ENCODE measurements at regions not wholly inside any gene's neighbourhood (a gene's known extent, or its start where the extent isn't known, plus 50 kb on each side); places are given as distances from the start of the nearest gene placed in this dataset.
"Not testable (repeated sequence)": the region's sequence is repeated elsewhere in the genome, so short reads cannot be mapped to it uniquely, and the experiment has no call there.

DNA sequence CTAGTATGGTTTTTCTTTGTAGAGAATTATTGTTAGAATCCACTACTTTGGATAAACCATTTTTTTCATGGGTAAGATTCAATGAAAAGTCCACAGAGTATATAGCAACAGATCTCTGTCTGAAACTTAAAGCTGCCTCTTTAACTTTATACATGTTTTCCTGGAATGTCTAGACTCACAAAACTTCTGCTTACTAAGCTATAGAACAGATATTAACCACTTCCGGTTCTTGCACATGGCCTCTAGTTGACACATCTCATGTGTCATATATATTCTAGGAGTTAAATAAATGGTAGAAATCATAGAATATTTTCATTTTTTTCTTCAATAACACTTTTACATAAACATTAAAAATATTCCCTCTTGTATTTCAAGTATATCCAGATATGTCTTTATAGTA lies 1693.9 kb downstream of the SI start:
- ATAC-seq (ENCODE audit: poor library complexity): no peak
- intact Hi-C loops (cut with DNase I): no loop called here

DNA sequence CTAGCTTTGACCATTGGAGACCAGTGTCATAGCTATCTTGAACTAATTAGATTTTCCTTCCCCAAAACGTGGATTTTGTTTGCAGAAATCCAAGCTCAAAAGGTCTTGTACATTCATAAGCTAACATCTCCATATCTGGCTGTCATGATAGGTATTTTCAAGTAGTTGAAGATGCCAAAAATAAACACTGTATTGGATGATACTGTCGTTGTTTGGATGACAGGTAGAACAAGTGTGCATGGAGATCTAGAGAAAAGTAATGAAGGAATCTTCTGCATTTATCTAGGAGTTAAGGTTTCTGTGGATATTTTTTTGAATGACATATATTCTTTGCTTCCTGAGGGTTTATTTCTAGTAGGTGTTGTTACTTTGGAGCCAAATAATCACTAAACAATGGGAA lies 1696.1 kb downstream of the SI start:
- DNase-seq: no peak
- intact Hi-C loops (cut with DNase I): no loop called here
- no peak for ATAC-seq (ENCODE audit: poor library complexity)

More for the DNA sequence above, 1693.9 kb downstream of the SI start:
- no peak for DNase-seq

DNA sequence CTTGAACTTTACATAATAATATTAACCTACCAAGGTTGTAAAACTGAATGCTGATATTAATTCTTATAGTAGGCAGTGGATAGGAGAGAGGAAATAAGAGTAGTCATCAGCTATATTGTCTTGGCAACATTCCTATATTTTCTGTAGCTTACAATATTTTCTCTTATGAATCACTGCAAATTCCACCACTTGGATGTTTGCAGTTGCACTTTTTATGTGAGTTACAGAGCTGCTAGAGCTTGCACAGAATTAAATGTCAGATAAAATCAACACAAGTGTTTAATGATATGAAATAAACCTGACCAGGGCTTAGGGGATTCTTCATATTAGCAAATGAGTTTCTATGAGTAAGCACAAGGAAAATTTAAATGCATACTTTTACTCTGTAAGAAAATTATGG lies 1710.1 kb downstream of the SI start:
- intact Hi-C loops (cut with DNase I): no loop called here
- no peak for ATAC-seq (ENCODE audit: poor library complexity)
- no peak for DNase-seq

DNA sequence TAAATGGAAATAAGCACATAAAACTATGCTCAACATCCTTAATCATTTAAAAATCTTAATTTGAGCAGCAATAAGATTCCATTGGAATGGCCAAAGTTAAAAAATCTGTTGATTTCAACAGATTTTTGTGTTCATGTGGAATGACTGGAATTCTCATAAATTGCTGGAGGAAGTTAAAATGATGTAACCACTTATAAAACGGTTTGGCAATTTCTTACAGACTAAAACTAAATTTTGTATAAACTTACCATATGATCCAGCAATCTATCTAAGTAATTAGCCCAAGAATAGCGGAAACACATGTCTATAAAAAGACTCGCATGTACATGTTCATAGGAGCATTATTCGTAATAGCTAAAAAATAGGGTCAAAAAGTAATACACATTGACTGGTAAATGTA lies 1713.6 kb downstream of the SI start:
- no peak for ATAC-seq (ENCODE audit: poor library complexity)
- no peak for DNase-seq

DNA sequence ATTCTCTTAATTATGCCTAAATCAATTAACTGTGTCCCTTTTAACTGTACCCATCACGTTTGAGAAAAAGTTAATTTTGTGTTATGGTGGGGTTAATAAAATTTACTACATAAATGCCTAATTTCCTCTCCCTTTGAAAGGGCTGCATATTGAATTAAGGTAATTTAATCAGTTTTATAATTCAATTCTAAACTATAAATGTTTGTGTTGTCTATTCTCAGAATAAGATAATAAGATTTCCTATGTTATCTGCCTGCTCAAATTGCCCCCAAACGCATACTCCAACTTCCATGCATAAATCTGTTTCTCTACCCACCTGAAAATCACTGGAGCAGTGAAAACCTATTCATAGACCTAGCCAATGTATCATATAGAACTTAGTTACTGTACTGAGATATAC lies 1716.1 kb downstream of the SI start:
- no peak for DNase-seq
- ATAC-seq (ENCODE audit: poor library complexity): no peak
- intact Hi-C loops (cut with DNase I): no loop called here

More for the DNA sequence above, 1713.6 kb downstream of the SI start:
- intact Hi-C loops (cut with DNase I): no loop called here

DNA sequence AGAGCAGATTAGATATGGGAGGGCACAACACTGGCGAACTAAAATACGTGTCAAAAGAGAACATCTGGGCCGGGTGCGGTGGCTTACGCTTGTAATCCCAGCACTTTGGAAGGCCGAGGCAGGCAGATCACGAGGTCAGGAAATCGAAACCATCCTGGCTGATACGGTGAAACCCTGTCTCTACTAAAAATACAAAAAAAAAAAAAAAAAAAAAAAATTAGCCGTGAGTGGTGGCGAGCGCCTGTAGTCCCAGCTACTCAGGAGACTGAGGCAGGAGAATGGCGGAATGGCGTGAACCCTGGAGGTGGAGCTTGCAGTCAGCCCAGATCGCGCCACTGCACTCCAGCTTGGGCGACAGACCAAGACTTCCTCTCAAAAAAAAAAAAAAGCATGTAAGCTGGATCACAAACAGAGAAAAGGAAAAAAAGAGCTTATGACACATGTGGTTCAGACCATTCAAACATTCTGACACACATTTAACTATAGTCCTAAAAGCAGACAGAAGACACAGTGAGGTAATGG lies 1716.9 kb downstream of the SI start:
- intact Hi-C loops (cut with DNase I); DNase-seq; ATAC-seq (ENCODE audit: poor library complexity): not testable (repeated sequence)

DNA sequence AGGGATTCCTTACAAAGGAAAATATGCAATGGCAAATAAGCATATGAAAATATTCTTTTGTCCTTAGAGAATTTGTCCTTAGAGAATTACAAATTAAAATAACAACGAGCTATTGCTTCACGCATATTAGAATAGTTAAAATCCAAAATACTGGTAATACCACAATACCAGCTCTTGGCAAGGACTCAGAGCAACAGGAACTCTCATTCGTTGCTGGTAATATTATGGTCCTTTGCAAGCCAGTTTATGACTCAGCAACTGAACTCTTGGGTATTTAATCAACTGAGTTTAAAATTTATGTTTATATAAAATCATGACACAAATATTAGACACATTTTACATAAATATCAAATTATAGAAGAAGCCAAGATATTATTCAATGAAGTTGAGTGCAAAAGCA lies 1730.4 kb downstream of the SI start:
- DNase-seq (no peak), ATAC-seq (ENCODE audit: poor library complexity) (no peak)
- intact Hi-C loops (cut with DNase I): no loop called here

DNA sequence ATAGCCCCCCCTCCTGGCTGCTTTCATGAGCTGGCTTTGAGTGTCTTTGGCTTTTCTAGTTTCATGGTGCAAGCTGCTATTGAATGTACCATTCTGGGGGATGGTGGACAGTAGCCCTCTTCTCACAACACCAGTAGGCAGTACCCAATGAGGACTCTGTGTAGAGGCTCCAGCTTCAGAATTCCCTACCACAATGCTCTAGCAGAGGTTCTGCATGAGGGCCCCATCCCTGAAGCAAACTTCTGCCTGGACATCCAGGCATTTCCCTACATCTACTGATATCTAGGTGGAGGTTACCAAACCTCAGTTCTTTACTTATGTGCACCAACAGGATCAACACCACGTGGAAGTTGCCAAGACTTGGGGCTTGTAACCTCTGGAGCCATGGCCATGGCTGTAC lies 1742.9 kb downstream of the SI start:
- intact Hi-C loops (cut with DNase I): no loop called here
- ATAC-seq (ENCODE audit: poor library complexity) (no peak), DNase-seq (no peak)

DNA sequence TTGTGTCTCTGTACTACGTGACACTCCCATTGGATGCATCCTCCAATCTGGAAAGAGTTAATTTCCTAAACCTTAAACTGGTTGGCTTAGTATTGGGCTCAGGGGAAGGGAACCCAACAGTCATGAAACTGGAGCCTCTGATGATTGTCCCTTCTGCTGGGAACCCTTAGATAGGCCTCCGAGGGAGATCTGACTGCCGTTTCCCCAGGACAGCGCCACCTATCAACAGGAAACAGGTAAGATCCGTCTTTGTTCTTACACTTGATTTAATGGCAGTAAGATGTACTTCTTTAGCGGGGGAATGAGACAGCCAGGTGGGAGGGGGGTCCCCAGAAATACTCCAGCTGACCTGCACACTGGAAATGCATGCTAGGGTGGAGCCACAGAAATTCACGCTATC lies 1749.6 kb downstream of the SI start:
- intact Hi-C loops (cut with DNase I): no loop called here
- ATAC-seq (ENCODE audit: poor library complexity): no peak
- DNase-seq: no peak

DNA sequence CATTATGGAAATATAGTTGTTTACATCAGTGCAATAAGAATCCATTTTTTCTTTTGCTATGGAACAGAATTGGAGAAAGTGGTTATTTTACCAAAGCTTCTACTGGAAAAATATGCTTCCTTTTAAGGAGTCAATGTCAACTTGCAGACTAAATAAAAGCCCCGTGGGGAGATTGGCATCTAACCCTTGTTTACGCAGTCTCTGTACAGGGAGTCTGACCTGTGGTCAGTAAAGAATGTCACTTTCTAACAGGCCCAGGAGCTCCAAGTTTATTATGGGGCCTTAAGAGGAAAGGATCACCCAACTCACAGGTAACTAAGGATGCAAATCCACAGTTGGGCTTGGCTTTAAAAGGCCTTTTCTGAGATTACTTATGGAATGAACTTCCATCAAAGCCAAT lies 1751.2 kb downstream of the SI start:
- ATAC-seq (ENCODE audit: poor library complexity) (no peak), DNase-seq (no peak)
- intact Hi-C loops (cut with DNase I): no loop called here

DNA sequence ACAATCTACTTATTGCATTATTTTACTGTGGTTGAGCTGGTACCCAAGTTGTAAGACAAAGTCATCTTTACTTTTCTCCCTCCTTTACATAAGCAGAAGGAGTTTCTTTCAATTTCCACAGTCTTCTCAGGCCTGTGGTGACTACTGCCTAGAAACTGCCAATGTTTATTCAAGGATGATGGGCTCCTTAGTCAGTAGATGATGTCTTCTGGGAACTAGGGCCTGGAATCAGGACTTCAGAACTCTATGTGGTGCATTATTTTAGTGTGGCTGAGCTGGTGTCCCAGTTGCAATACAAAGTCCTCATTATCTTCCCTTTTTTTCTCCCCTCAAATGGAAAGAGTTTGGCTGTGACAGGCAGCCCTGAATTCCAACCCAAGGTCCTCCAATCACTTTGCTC lies 1762.5 kb downstream of the SI start:
- ATAC-seq (ENCODE audit: poor library complexity) (no peak), DNase-seq (no peak)
- intact Hi-C loops (cut with DNase I): no loop called here

DNA sequence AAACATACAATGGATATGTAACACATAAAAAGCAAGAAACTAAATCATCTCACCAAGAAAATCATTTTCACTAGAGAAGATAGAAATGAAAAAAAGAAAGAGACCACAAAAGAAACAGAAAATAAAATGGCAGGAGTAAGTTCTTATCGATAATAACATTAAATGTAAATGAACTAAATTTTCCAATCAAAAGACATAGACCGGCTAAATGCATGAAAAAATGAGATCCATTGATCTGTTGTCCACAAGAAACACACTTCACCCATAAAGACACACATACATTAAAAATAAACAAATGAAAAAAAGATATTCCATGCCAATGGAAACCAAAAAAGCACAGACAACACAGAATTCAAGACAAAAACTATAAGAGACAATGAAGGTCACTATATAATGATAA lies 1771.9 kb downstream of the SI start:
- ATAC-seq (ENCODE audit: poor library complexity) (no peak), DNase-seq (no peak)
- intact Hi-C loops (cut with DNase I): no loop called here

DNA sequence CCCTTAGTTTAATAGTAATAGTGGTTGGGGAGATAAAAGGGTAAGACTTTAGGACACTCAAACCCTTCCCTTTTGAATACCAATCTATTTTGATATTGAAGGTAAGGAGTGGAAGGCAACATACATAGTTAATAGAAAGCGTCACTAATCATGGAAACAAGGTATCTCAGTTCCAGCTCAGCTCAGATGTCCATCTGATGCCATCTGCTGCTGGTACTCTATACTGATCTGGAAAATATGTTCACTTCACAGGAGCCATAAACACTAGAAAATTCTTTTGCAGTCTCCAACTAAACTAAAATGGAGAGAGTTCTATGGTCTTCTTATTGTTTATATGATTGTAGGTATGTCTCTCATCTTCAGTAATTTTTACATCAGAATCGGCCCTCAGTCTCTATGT lies 1777.1 kb downstream of the OTOL1 start:
- no peak for ATAC-seq (ENCODE audit: poor library complexity)
- DNase-seq: no peak
- intact Hi-C loops (cut with DNase I): no loop called here

DNA sequence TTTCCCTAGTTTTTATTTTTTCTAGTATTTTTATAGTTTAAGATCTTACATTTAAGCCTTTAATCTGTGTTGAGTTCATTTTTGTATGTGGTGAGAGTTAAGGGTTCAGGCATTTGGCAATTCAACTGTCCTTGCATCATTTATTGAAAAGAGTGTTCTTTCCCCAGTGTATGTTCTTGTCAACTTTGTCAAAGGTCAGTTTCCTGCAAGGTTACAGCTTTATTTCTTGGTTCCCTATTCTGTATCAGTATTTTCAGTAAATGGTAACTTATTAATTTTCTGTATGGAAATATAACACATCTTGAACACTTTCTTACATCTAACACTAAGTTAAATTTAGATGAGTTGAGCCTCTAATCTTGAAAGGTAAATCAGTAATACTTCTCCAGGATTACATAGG lies 1770.1 kb downstream of the OTOL1 start:
- no peak for DNase-seq
- intact Hi-C loops (cut with DNase I): no loop called here
- ATAC-seq (ENCODE audit: poor library complexity): no peak

DNA sequence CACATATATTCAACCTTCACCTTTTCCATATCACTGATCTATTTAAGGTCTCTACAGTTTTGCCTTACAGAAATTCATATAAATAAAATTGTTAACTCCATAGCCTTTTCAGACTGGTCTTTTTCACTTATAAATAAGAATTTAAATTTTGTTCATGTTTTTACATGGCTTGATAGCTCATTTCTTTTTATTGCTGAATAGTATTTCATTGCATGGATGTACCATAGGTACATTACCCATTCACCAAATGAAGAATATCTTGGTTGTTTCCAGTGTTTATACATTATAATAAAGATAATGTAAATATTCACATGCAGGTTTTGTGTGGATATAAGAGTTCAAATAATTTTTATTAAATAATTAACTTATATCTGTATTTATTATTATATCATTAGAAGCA lies 1765.0 kb downstream of the OTOL1 start:
- no peak for DNase-seq
- intact Hi-C loops (cut with DNase I): no loop called here
- no peak for ATAC-seq (ENCODE audit: poor library complexity)

DNA sequence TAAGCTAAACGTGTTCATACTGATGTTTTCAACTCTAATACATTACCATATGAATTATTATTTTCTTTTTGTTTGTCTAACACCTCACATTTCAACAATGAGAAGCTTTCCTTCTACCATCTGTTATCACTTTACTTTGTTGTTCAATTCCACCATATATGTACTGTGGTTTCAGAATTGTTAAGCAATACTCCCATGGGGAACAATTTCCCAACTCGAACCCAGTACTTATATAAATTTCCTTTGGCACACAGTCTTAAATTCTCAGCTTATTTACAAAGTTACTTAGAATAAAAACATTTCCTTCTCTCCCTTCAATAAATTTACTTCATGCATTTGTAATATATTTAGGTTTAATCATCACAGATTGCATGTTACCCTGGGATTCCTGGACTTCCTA lies 1764.4 kb downstream of the OTOL1 start:
- no peak for ATAC-seq (ENCODE audit: poor library complexity)
- intact Hi-C loops (cut with DNase I): no loop called here
- DNase-seq: no peak

DNA sequence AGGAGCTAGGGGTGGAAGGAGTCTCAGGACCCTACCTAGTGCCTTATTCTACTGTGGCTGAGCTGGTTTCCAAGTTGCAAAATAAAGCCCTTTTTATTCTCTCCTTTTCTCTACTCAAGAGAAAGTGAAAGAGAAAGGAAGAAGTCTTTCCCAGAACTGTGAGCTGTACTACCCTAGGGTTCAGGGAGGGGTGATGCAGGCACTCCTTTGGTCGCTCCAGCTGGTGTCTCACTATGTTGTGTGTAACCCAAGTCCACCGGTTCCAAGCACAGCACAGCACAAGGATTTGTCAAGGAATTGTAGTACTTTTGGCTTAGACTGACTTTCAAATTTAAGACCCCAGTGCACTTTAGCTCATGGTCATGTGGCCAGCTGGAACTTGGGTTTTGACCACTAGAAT lies 1721.7 kb downstream of the OTOL1 start:
- intact Hi-C loops (cut with DNase I): no loop called here
- no peak for ATAC-seq (ENCODE audit: poor library complexity)
- no peak for DNase-seq

DNA sequence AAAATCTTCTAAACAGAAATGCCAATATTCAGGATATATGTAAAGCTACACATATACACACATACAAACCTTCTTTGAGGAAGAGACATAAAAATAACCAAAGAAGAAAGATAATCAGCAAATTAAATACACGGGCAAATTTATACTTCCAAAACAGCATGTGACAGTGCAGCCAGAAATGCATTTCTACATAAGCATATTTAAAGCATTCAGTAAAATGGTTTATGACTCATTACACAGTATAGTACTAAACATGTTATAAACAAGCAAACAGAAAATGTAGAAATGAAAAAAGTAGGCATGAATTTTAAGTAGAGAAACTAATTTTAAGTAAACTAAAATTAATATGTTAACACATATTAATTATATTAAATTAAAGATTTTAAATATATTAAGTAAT lies 1717.2 kb downstream of the OTOL1 start:
- ATAC-seq (ENCODE audit: poor library complexity): no peak
- intact Hi-C loops (cut with DNase I): no loop called here

DNA sequence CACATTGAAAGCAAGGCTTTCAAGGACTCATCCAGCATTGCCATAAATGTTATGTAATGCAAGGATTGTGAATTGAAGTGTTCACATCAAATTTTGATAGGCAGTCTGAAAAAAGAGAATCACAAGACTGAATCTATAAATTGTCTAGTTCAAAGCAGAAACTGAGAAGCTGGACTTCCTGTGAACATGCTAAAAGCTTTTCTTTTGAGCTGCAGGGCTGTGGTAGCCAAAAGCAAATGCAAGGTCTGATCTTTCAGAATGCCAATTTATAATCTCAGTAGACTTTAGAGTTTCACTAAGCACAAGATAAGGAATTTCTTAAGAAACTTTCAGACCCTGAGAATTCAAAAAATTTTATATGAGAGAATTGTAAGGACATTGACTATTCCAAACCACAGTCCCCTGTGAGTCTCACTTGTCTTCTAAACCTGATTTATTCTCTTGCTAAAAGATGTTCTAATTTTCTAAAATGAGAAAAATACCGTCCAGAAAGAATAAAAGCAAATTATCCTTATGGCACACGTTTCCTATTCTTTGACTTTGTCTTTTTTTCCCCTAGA lies 1700.3 kb downstream of the OTOL1 start:
- no peak for DNase-seq
- intact Hi-C loops (cut with DNase I): no loop called here
- no peak for ATAC-seq (ENCODE audit: poor library complexity)

More for the DNA sequence above, 1717.2 kb downstream of the OTOL1 start:
- no peak for DNase-seq

DNA sequence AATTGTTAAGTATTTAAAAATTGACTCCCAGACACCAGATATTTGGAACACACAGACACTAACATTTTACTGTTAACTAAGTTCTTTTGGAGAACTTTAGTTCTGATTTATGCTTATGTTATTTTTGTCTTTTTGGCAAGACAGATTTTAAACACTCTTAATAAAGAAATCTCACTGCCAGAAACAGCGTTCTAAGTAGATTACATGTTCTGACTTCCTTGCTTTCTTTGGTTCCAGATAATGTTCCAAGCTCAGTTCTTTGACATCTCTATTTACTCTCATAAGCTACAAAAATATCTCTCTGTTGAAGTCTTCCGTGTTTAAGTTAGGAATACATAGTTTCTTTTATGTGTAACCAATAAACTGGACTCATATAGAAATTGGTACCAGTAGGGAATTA lies 1699.6 kb downstream of the OTOL1 start:
- no peak for DNase-seq
- no peak for ATAC-seq (ENCODE audit: poor library complexity)
- intact Hi-C loops (cut with DNase I): no loop called here

DNA sequence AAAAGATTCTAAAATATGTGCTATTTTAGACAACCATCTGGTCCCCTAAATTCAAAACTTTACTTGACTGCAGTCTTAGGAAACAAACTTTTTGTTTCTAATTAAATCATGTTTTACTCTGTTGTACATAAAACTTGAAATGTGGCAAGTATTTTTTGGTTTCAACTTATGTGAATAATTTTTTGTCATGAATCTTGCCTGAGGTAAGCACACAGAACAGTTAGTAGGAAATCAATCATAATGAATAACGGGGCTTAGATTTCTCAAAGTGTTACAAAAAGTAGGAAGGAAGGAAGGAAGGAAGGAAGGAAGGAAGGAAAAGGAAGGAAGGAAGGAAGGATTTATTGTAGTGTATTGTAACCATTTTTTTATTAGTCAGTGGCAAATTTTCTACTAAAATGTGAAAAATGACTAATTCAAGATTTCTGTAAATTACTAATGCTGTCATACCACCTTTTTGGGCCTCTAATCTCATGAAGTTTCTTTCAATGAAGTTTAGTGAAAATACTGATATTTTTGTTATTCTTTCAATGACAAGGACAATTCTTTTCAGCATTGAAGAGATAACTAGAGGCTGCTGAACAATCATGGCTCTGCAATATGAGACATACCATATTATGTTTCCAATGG lies 1689.2 kb downstream of the OTOL1 start:
- intact Hi-C loops (cut with DNase I): no loop called here
- ATAC-seq (ENCODE audit: poor library complexity) (no peak), DNase-seq (no peak)
